B cell (primary cell): ENCODE measurements at regions not wholly inside any gene's neighbourhood (a gene's known extent, or its start where the extent isn't known, plus 50 kb on each side); places are given as distances from the start of the nearest gene placed in this dataset.

ENCODE experiments used
- ATAC-seq: fragments of 200-7000 bp; cut with Tn5 transposase; one replicate; pipeline ENCODE4 v1.10.0; 2021; ENCODE audit warnings: low read depth, mild to moderate bottlenecking, moderate number of reproducible peaks, moderate library complexity
- CTCF ChIA-PET: fragments of 350-600 bp; sonication (Branson Sonifier 250); formaldehyde crosslinking; loops from one replicate; lab custom pipeline; 2021; ENCODE audit warnings: antibody characterized with exemption, inconsistent platforms; lab: Charles Lee
- POLR2A ChIA-PET: fragments of 350-600 bp; sonication (Branson Sonifier 250); formaldehyde crosslinking; loops from one replicate; lab custom pipeline; 2021; ENCODE audit warnings: antibody characterized with exemption; lab: Charles Lee
- DNase-seq: peaks from one replicate; pipeline ENCODE4 v3.0.0; 2013
- H2AFZ ChIP-seq: 2 replicates; pipeline ENCODE4 v1.6.1; 2012; ENCODE audit warnings: mild to moderate bottlenecking, low read depth, low read length; ENCODE audit not compliant: insufficient read depth, poor library complexity, severe bottlenecking
- H3K27ac ChIP-seq, 2 donors: 1 replicate in 1 of 2; 2 replicates in 1 of 2; pipeline ENCODE4 v1.5.1; 2012 to 2013; ENCODE audit warnings: low read length in 2 of 2, mild to moderate bottlenecking in 2 of 2, moderate library complexity in 1 of 2
- H3K27me3 ChIP-seq, 4 experiments: fragments of 200-600 bp in 1 of 4; sonication (generic) in 1 of 4; replicated peaks in 1 of 4; 1 replicate in 2 of 4; 2 replicates in 2 of 4; pipeline versions ENCODE4 v1.6.1 to v1.7.0; 2013 to 2016; ENCODE audit warnings: low read length in 3 of 4, mild to moderate bottlenecking in 2 of 4, mixed read lengths in 1 of 4, moderate library complexity in 1 of 4; ENCODE audit not compliant: insufficient read depth in 4 of 4, control insufficient read depth in 3 of 4; ENCODE audit errors: control extremely low read depth in 1 of 4
- H3K36me3 ChIP-seq, 2 experiments: replicated peaks in 1 of 2; 1 replicate in 1 of 2; 2 replicates in 1 of 2; pipeline versions ENCODE4 v1.6.1 to v1.7.1; 2013; ENCODE audit warnings: low read length in 1 of 2; ENCODE audit not compliant: insufficient read depth in 2 of 2, control insufficient read depth in 1 of 2; ENCODE audit errors: control extremely low read depth in 1 of 2, extremely low read depth in 1 of 2
- H3K4me1 ChIP-seq, 2 donors: fragments of 200-600 bp in 1 of 2; sonication (generic) in 1 of 2; 1 replicate in 1 of 2; 2 replicates in 1 of 2; pipeline versions ENCODE4 v1.5.1 to v1.6.1; 2013 to 2017; ENCODE audit warnings: low read length in 2 of 2; ENCODE audit not compliant: control insufficient read depth in 2 of 2, insufficient read depth in 2 of 2
- H3K4me2 ChIP-seq: replicated peaks from 2 replicates; pipeline ENCODE3; 2012; ENCODE audit warnings: mild to moderate bottlenecking, low read depth, low read length; ENCODE audit not compliant: poor library complexity, severe bottlenecking
- H3K4me3 ChIP-seq, 5 experiments: fragments of 200-600 bp in 1 of 5; sonication (generic) in 1 of 5; 1 replicate in 3 of 5; 2 replicates in 2 of 5; pipeline versions ENCODE4 v1.5.1 to v1.7.0; 2011 to 2016; ENCODE audit warnings: low read length in 4 of 5, mild to moderate bottlenecking in 4 of 5, low read depth in 2 of 5, control low read depth in 1 of 5, moderate library complexity in 1 of 5; ENCODE audit not compliant: insufficient read depth in 1 of 5; ENCODE audit errors: control extremely low read depth in 1 of 5, extremely low read depth in 1 of 5
- H3K79me2 ChIP-seq: fragments of 200-600 bp; sonication (generic); one replicate; pipeline ENCODE4 v1.6.0; 2016; ENCODE audit warnings: low read length; ENCODE audit not compliant: control insufficient read depth, insufficient read depth
- H3K9ac ChIP-seq: fragments of 200-600 bp; sonication (generic); 2 replicates; pipeline ENCODE4 v1.6.1; 2017; ENCODE audit warnings: mild to moderate bottlenecking, low read length, moderate library complexity
- H3K9me3 ChIP-seq, 3 donors: one replicate each; pipeline versions ENCODE4 v1.6.1 to v1.7.1; 2013; ENCODE audit warnings: low read length in 2 of 3; ENCODE audit not compliant: control insufficient read depth in 2 of 3, insufficient read depth in 1 of 3; ENCODE audit errors: control extremely low read depth in 1 of 3
- H4K20me1 ChIP-seq: 2 replicates; pipeline ENCODE4 v1.6.0; 2012; ENCODE audit warnings: mild to moderate bottlenecking, low read length; ENCODE audit not compliant: insufficient read depth, control insufficient read depth, poor library complexity, severe bottlenecking
- H3K27ac Mint-ChIP-seq: one replicate; pipeline ENCODE4 v1.8.0; 2021; ENCODE audit warnings: mixed read lengths
- H3K27me3 Mint-ChIP-seq: one replicate; pipeline ENCODE4 v1.8.0; 2021; ENCODE audit warnings: mixed read lengths
- H3K4me1 Mint-ChIP-seq: one replicate; pipeline ENCODE4 v1.8.0; 2021; ENCODE audit warnings: mixed read lengths
- H3K4me3 Mint-ChIP-seq: one replicate; pipeline ENCODE4 v1.8.0; 2021; ENCODE audit warnings: mixed read lengths
- H3K9me3 Mint-ChIP-seq: one replicate; pipeline ENCODE4 v1.8.0; 2022; ENCODE audit warnings: mixed read lengths; ENCODE audit not compliant: insufficient read depth
- CTCF ChIP-seq: fragments of 200-600 bp; IDR thresholded peaks from one replicate; pipeline ENCODE4 v1.8.0; 2022; ENCODE audit warnings: antibody characterized with exemption, mild to moderate bottlenecking
- EZH2 ChIP-seq: IDR thresholded peaks from 2 replicates; pipeline ENCODE4 v1.6.1; 2012; ENCODE audit warnings: borderline replicate concordance, low read depth, mild to moderate bottlenecking, moderate library complexity, low read length; ENCODE audit not compliant: insufficient read depth, poor library complexity, severe bottlenecking
- WGBS: methylation state at CpG from one replicate; pipeline ENCODE4 v1.1.5; 2013; ENCODE audit warnings: missing lambda C conversion rate; ENCODE audit not compliant: insufficient coverage; 5-methylcytosine and 5-hydroxymethylcytosine counted together
- intact Hi-C: fragments of 100-400 bp; cut with micrococcal nuclease; formaldehyde crosslinking; loops from one replicate; pipeline ENCODE4 v1.10.0; 2022

GRCh38 chr3:168974617-168975403 is 688.7 kb downstream of the MECOM start:
- Mint-ChIP-seq H3K27ac (no peak overlapping the region), H3K27me3 (no peaks in the 10 kb centered on the region), H3K9me3 (peaks cover 2% of the 10 kb centered on the region), H3K4me1 (no peaks in the 10 kb centered on the region), H3K4me3 (no peak overlapping the region)
- H2AFZ ChIP-seq = no peak overlapping the region
- H3K79me2 ChIP-seq = no peaks in the 10 kb centered on the region
- no peak overlapping the region for H3K27ac ChIP-seq
- POLR2A ChIA-PET = no interaction called here
- H3K36me3 ChIP-seq = no peaks in the 10 kb centered on the region
- no peaks in the 10 kb centered on the region for H3K4me1 ChIP-seq
- TF ChIP-seq CTCF (no peak), EZH2 (no peak)
- intact Hi-C loops = no loop called here
- no peak overlapping the region for H3K4me2 ChIP-seq
- CTCF ChIA-PET = no interaction called here
- no peaks in the 10 kb centered on the region for H4K20me1 ChIP-seq
- H3K9me3 ChIP-seq = no peaks in the 10 kb centered on the region
- H3K4me3 ChIP-seq = no peak overlapping the region
- DNase-seq = no peak
- H3K27me3 ChIP-seq = no peaks in the 10 kb centered on the region
- no peak overlapping the region for H3K9ac ChIP-seq
- ATAC-seq = no peak

- WGBS = no CpG with 5 or more reads among the region's 2 CpGs
- intact Hi-C loops = no loop called here
- CTCF ChIA-PET = no interaction called here
- POLR2A ChIA-PET = no interaction called here
- Histone ChIP-seq H3K27ac (no peak overlapping the region), H2AFZ (no peak overlapping the region), H4K20me1 (no peaks in the 10 kb centered on the region), H3K9ac (no peak overlapping the region), H3K79me2 (no peaks in the 10 kb centered on the region), H3K4me1 (no peaks in the 10 kb centered on the region), H3K4me3 (no peak overlapping the region), H3K4me2 (no peak overlapping the region), H3K9me3 (no peaks in the 10 kb centered on the region), H3K36me3 (no peaks in the 10 kb centered on the region), H3K27me3 (no peaks in the 10 kb centered on the region)
- no peaks in the 10 kb centered on the region for H3K4me1 Mint-ChIP-seq
- peaks cover 2% of the 10 kb centered on the region for H3K9me3 Mint-ChIP-seq
- no peak overlapping the region for H3K4me3 Mint-ChIP-seq
- ATAC-seq (no peak), DNase-seq (no peak)
- no peaks in the 10 kb centered on the region for H3K27me3 Mint-ChIP-seq
- no peak for TF ChIP-seq EZH2
- TF ChIP-seq CTCF = no peak
- no peak overlapping the region for H3K27ac Mint-ChIP-seq
Measured at GRCh38 chr3:168973897-168974296, 689.6 kb downstream of the MECOM start.
